ENCODE measurements at regions not wholly inside any gene's neighbourhood (a gene's known extent, or its start where the extent isn't known, plus 50 kb on each side); places are given as distances from the start of the nearest gene placed in this dataset.

DNA sequence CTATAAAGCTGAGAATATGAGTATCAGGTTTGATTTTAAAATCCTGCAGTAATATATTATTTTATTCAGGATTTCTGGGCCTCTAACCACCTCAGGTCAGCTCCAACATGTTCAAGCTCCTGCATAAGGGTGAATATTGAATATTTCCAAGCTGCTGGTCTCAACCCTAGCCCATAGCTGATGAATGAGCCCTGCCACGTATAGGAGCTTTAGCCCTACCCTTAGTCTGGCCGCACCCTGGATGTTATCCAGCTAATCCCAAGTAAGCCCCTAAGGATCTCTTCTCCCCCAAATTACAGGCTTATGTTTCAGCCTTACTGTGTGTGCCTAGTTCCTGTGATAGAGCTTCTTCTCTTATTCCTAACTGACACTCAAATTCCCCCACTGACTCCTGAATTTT, 240.6 kb downstream of the KCTD12 start:
- TF ChIP-seq EZH2 (IDR thresholded peaks at IDR 0.05; ENCODE audit: insufficient read depth, poor library complexity, severe bottlenecking) (no peak), EZH2phosphoT487 (IDR thresholded peaks at IDR 0.05; ENCODE audit: insufficient read depth, low read depth) (no peak)
